B cell (primary cell): ENCODE measurements at regions not wholly inside any gene's neighbourhood (a gene's known extent, or its start where the extent isn't known, plus 50 kb on each side); places are given as distances from the start of the nearest gene placed in this dataset.
"Not testable (repeated sequence)": the region's sequence is repeated elsewhere in the genome, so short reads cannot be mapped to it uniquely, and the experiment has no call there.

Experiments
- ATAC-seq: fragments of 200-7000 bp; cut with Tn5 transposase; one replicate; pipeline ENCODE4 v1.10.0; 2021; ENCODE audit warnings: low read depth, mild to moderate bottlenecking, moderate number of reproducible peaks, moderate library complexity
- CTCF ChIA-PET: fragments of 350-600 bp; sonication (Branson Sonifier 250); formaldehyde crosslinking; loops from one replicate; lab custom pipeline; 2021; ENCODE audit warnings: antibody characterized with exemption, inconsistent platforms; lab: Charles Lee
- POLR2A ChIA-PET: fragments of 350-600 bp; sonication (Branson Sonifier 250); formaldehyde crosslinking; loops from one replicate; lab custom pipeline; 2021; ENCODE audit warnings: antibody characterized with exemption; lab: Charles Lee
- DNase-seq: peaks from one replicate; pipeline ENCODE4 v3.0.0; 2013
- H2AFZ ChIP-seq: 2 replicates; pipeline ENCODE4 v1.6.1; 2012; ENCODE audit warnings: mild to moderate bottlenecking, low read depth, low read length; ENCODE audit not compliant: insufficient read depth, poor library complexity, severe bottlenecking
- H3K27ac ChIP-seq, 2 donors: 1 replicate in 1 of 2; 2 replicates in 1 of 2; pipeline ENCODE4 v1.5.1; 2012 to 2013; ENCODE audit warnings: low read length in 2 of 2, mild to moderate bottlenecking in 2 of 2, moderate library complexity in 1 of 2
- H3K27me3 ChIP-seq, 4 experiments: fragments of 200-600 bp in 1 of 4; sonication (generic) in 1 of 4; replicated peaks in 1 of 4; 1 replicate in 2 of 4; 2 replicates in 2 of 4; pipeline versions ENCODE4 v1.6.1 to v1.7.0; 2013 to 2016; ENCODE audit warnings: low read length in 3 of 4, mild to moderate bottlenecking in 2 of 4, mixed read lengths in 1 of 4, moderate library complexity in 1 of 4; ENCODE audit not compliant: insufficient read depth in 4 of 4, control insufficient read depth in 3 of 4; ENCODE audit errors: control extremely low read depth in 1 of 4
- H3K36me3 ChIP-seq, 2 experiments: replicated peaks in 1 of 2; 1 replicate in 1 of 2; 2 replicates in 1 of 2; pipeline versions ENCODE4 v1.6.1 to v1.7.1; 2013; ENCODE audit warnings: low read length in 1 of 2; ENCODE audit not compliant: insufficient read depth in 2 of 2, control insufficient read depth in 1 of 2; ENCODE audit errors: control extremely low read depth in 1 of 2, extremely low read depth in 1 of 2
- H3K4me1 ChIP-seq, 2 donors: fragments of 200-600 bp in 1 of 2; sonication (generic) in 1 of 2; 1 replicate in 1 of 2; 2 replicates in 1 of 2; pipeline versions ENCODE4 v1.5.1 to v1.6.1; 2013 to 2017; ENCODE audit warnings: low read length in 2 of 2; ENCODE audit not compliant: control insufficient read depth in 2 of 2, insufficient read depth in 2 of 2
- H3K4me2 ChIP-seq: replicated peaks from 2 replicates; pipeline ENCODE3; 2012; ENCODE audit warnings: mild to moderate bottlenecking, low read depth, low read length; ENCODE audit not compliant: poor library complexity, severe bottlenecking
- H3K4me3 ChIP-seq, 5 experiments: fragments of 200-600 bp in 1 of 5; sonication (generic) in 1 of 5; 1 replicate in 3 of 5; 2 replicates in 2 of 5; pipeline versions ENCODE4 v1.5.1 to v1.7.0; 2011 to 2016; ENCODE audit warnings: low read length in 4 of 5, mild to moderate bottlenecking in 4 of 5, low read depth in 2 of 5, control low read depth in 1 of 5, moderate library complexity in 1 of 5; ENCODE audit not compliant: insufficient read depth in 1 of 5; ENCODE audit errors: control extremely low read depth in 1 of 5, extremely low read depth in 1 of 5
- H3K79me2 ChIP-seq: fragments of 200-600 bp; sonication (generic); one replicate; pipeline ENCODE4 v1.6.0; 2016; ENCODE audit warnings: low read length; ENCODE audit not compliant: control insufficient read depth, insufficient read depth
- H3K9ac ChIP-seq: fragments of 200-600 bp; sonication (generic); 2 replicates; pipeline ENCODE4 v1.6.1; 2017; ENCODE audit warnings: mild to moderate bottlenecking, low read length, moderate library complexity
- H3K9me3 ChIP-seq, 3 donors: one replicate each; pipeline versions ENCODE4 v1.6.1 to v1.7.1; 2013; ENCODE audit warnings: low read length in 2 of 3; ENCODE audit not compliant: control insufficient read depth in 2 of 3, insufficient read depth in 1 of 3; ENCODE audit errors: control extremely low read depth in 1 of 3
- H4K20me1 ChIP-seq: 2 replicates; pipeline ENCODE4 v1.6.0; 2012; ENCODE audit warnings: mild to moderate bottlenecking, low read length; ENCODE audit not compliant: insufficient read depth, control insufficient read depth, poor library complexity, severe bottlenecking
- H3K27ac Mint-ChIP-seq: one replicate; pipeline ENCODE4 v1.8.0; 2021; ENCODE audit warnings: mixed read lengths
- H3K27me3 Mint-ChIP-seq: one replicate; pipeline ENCODE4 v1.8.0; 2021; ENCODE audit warnings: mixed read lengths
- H3K4me1 Mint-ChIP-seq: one replicate; pipeline ENCODE4 v1.8.0; 2021; ENCODE audit warnings: mixed read lengths
- H3K4me3 Mint-ChIP-seq: one replicate; pipeline ENCODE4 v1.8.0; 2021; ENCODE audit warnings: mixed read lengths
- H3K9me3 Mint-ChIP-seq: one replicate; pipeline ENCODE4 v1.8.0; 2022; ENCODE audit warnings: mixed read lengths; ENCODE audit not compliant: insufficient read depth
- CTCF ChIP-seq: fragments of 200-600 bp; IDR thresholded peaks from one replicate; pipeline ENCODE4 v1.8.0; 2022; ENCODE audit warnings: antibody characterized with exemption, mild to moderate bottlenecking
- EZH2 ChIP-seq: IDR thresholded peaks from 2 replicates; pipeline ENCODE4 v1.6.1; 2012; ENCODE audit warnings: borderline replicate concordance, low read depth, mild to moderate bottlenecking, moderate library complexity, low read length; ENCODE audit not compliant: insufficient read depth, poor library complexity, severe bottlenecking
- WGBS: methylation state at CpG from one replicate; pipeline ENCODE4 v1.1.5; 2013; ENCODE audit warnings: missing lambda C conversion rate; ENCODE audit not compliant: insufficient coverage; 5-methylcytosine and 5-hydroxymethylcytosine counted together
- intact Hi-C: fragments of 100-400 bp; cut with micrococcal nuclease; formaldehyde crosslinking; loops from one replicate; pipeline ENCODE4 v1.10.0; 2022

- Histone ChIP-seq H3K27ac (no peak overlapping the region), H3K9me3 (no peaks in the 10 kb centered on the region), H4K20me1 (no peaks in the 10 kb centered on the region), H2AFZ (no peak overlapping the region), H3K9ac (no peak overlapping the region), H3K27me3 (no peaks in the 10 kb centered on the region), H3K36me3 (no peaks in the 10 kb centered on the region), H3K4me2 (no peak overlapping the region), H3K4me1 (no peaks in the 10 kb centered on the region), H3K79me2 (no peaks in the 10 kb centered on the region), H3K4me3 (no peak overlapping the region)
- no peak for DNase-seq
- Mint-ChIP-seq H3K27ac (no peak overlapping the region), H3K4me3 (no peak overlapping the region), H3K27me3 (peaks cover under 1% of the 10 kb centered on the region), H3K9me3 (no peaks in the 10 kb centered on the region), H3K4me1 (no peaks in the 10 kb centered on the region)
- ATAC-seq: no peak
- intact Hi-C loops: no loop called here
- ChIA-PET POLR2A (no interaction called here), CTCF (interaction anchor here (2.6 kb wide), 1 partner anchor 10 kb away, joined by 10 read pairs; no protein-coding TSS in a partner anchor)
- no peak for TF ChIP-seq EZH2
- no CpG with 5 or more reads among the region's 4 CpGs for WGBS
Measured at GRCh38 chr10:117486606-117487005, 55.9 kb upstream of the EMX2 start.

- peaks cover 3 to 7% of the 10 kb centered on the region in 2 donors for H3K4me1 ChIP-seq
- WGBS: 79% methylated on average over 3 of the region's 5 CpGs
- no peak overlapping the region for H3K27ac ChIP-seq
- H3K9me3 ChIP-seq: no peaks in the 10 kb centered on the region
- no peaks in the 10 kb centered on the region for H3K36me3 ChIP-seq
- no peaks in the 10 kb centered on the region for H4K20me1 ChIP-seq
- no peaks in the 10 kb centered on the region for H3K79me2 ChIP-seq
- Mint-ChIP-seq H3K9me3 (no peaks in the 10 kb centered on the region), H3K4me1 (peaks cover 8% of the 10 kb centered on the region), H3K27me3 (peaks cover 1% of the 10 kb centered on the region), H3K27ac (no peak overlapping the region), H3K4me3 (no peak overlapping the region)
- H3K9ac ChIP-seq: no peak overlapping the region
- no peak overlapping the region for H2AFZ ChIP-seq
- peaks cover 0 to 3% (median 1%) of the 10 kb centered on the region in 4 experiments for H3K27me3 ChIP-seq
- TF ChIP-seq CTCF: no peak
- no peak for TF ChIP-seq EZH2
- DNase-seq (no peak), ATAC-seq (no peak)
- H3K4me3 ChIP-seq: no peak overlapping the region
- H3K4me2 ChIP-seq: no peak overlapping the region
- CTCF ChIA-PET: interaction anchor here (1.0 kb wide), 1 partner anchor 12 kb away, joined by 3 read pairs; no protein-coding TSS in a partner anchor
- POLR2A ChIA-PET: no interaction called here
- intact Hi-C loops: no loop called here
Measured at GRCh38 chr10:117483056-117483590, 59.4 kb upstream of the EMX2 start.

GRCh38 chr10:117481011-117481410 is 61.5 kb upstream of the EMX2 start:
- ATAC-seq, H3K9me3 ChIP-seq, H3K27me3 Mint-ChIP-seq, H2AFZ ChIP-seq, H3K4me2 ChIP-seq, intact Hi-C loops, H3K36me3 ChIP-seq, H3K9me3 Mint-ChIP-seq, H3K27me3 ChIP-seq, H3K27ac Mint-ChIP-seq, H4K20me1 ChIP-seq, H3K4me1 ChIP-seq, DNase-seq, H3K4me3 ChIP-seq, H3K9ac ChIP-seq, H3K79me2 ChIP-seq, H3K4me1 Mint-ChIP-seq, H3K27ac ChIP-seq, H3K4me3 Mint-ChIP-seq, POLR2A ChIA-PET: not testable (repeated sequence)
- WGBS: 95% methylated on average over 6 of the region's 6 CpGs
- CTCF ChIA-PET: interaction anchor here (1.4 kb wide), 1 partner anchor 16 kb away, joined by 5 read pairs; no protein-coding TSS in a partner anchor
